IMR-90 (cell line): ENCODE measurements at regions not wholly inside any gene's neighbourhood (a gene's known extent, or its start where the extent isn't known, plus 50 kb on each side); places are given as distances from the start of the nearest gene placed in this dataset.

Experiments used
- CTCF ChIP-seq: conservative IDR thresholded peaks from 2 replicates; pipeline ENCODE4 v1.5.1; 2012; ENCODE audit warnings: mild to moderate bottlenecking, low read depth, low read length, improper control_type of control experiment
- MAZ ChIP-seq: IDR thresholded peaks from 2 replicates; pipeline ENCODE4 v1.6.1; 2012; ENCODE audit warnings: low read depth, mild to moderate bottlenecking, low read length, improper control_type of control experiment, moderate library complexity, borderline replicate concordance

- TF ChIP-seq MAZ = no peak
- no peak for TF ChIP-seq CTCF
Measured at GRCh38 chr2:138184428-138184827, 220.2 kb downstream of the HNMT start.
